CD14-positive monocyte (primary cell): ENCODE measurements at regions not wholly inside any gene's neighbourhood (a gene's known extent, or its start where the extent isn't known, plus 50 kb on each side); places are given as distances from the start of the nearest gene placed in this dataset.
A peak's percentile ranks its signal among the peaks of the same experiment; 100 is the strongest.
"Not testable (repeated sequence)": the region's sequence is repeated elsewhere in the genome, so short reads cannot be mapped to it uniquely, and the experiment has no call there.

Experiments
- DNase-seq, 3 donors: peaks; one replicate each; pipeline ENCODE4 v3.0.0-alpha.2; 2011 to 2022
- H2AFZ ChIP-seq: 2 replicates; pipeline ENCODE4 v1.6.0; 2012; ENCODE audit warnings: mild to moderate bottlenecking, low read depth, low read length, inconsistent platforms; ENCODE audit not compliant: insufficient read depth, poor library complexity, severe bottlenecking
- H3K27ac ChIP-seq, 2 donors: 1 replicate in 1 of 2; 2 replicates in 1 of 2; pipeline ENCODE4 v1.5.1; 2012 to 2013; ENCODE audit warnings: low read length in 2 of 2, control low read depth in 1 of 2, inconsistent platforms in 1 of 2, low read depth in 1 of 2, mild to moderate bottlenecking in 1 of 2
- H3K27me3 ChIP-seq, 2 donors: one replicate each; pipeline versions ENCODE4 v1.6.0 to v1.6.1; 2011 to 2013; ENCODE audit warnings: low read length in 2 of 2; ENCODE audit not compliant: control insufficient read depth in 2 of 2, insufficient read depth in 2 of 2
- H3K36me3 ChIP-seq, 2 donors: replicated peaks in 1 of 2; 1 replicate in 1 of 2; 2 replicates in 1 of 2; pipeline versions ENCODE4 v1.5.1 to v1.6.1; 2012 to 2013; ENCODE audit warnings: low read length in 2 of 2, control low read depth in 1 of 2, inconsistent platforms in 1 of 2, mild to moderate bottlenecking in 1 of 2; ENCODE audit not compliant: insufficient read depth in 2 of 2, control insufficient read depth in 1 of 2
- H3K4me1 ChIP-seq, 2 donors: 1 replicate in 1 of 2; 2 replicates in 1 of 2; pipeline versions ENCODE4 v1.5.1 to v1.6.1; 2012 to 2013; ENCODE audit warnings: low read length in 2 of 2, control low read depth in 1 of 2, inconsistent platforms in 1 of 2, mild to moderate bottlenecking in 1 of 2, moderate library complexity in 1 of 2; ENCODE audit not compliant: insufficient read depth in 2 of 2, control insufficient read depth in 1 of 2
- H3K4me2 ChIP-seq: replicated peaks from 2 replicates; pipeline ENCODE3; 2012; ENCODE audit warnings: low read length, moderate library complexity, mild to moderate bottlenecking; ENCODE audit not compliant: poor library complexity, severe bottlenecking; ENCODE audit errors: extremely low read depth
- H3K4me3 ChIP-seq, 3 experiments: fragments of 200-600 bp in 1 of 3; sonication (generic) in 1 of 3; replicated peaks in 1 of 3; 1 replicate in 2 of 3; 2 replicates in 1 of 3; pipeline ENCODE4 v1.5.1; 2011 to 2013; ENCODE audit warnings: low read length in 3 of 3, mild to moderate bottlenecking in 3 of 3, control low read depth in 2 of 3, low read depth in 2 of 3, inconsistent platforms in 1 of 3, moderate library complexity in 1 of 3
- H3K79me2 ChIP-seq: 2 replicates; pipeline ENCODE4 v1.6.0; 2012; ENCODE audit warnings: mild to moderate bottlenecking, control low read depth, inconsistent platforms, low read length, moderate library complexity; ENCODE audit not compliant: insufficient read depth
- H3K9ac ChIP-seq: 2 replicates; pipeline ENCODE4 v1.6.0; 2017; ENCODE audit warnings: low read length, mild to moderate bottlenecking; ENCODE audit not compliant: insufficient read depth, poor library complexity, severe bottlenecking
- H3K9me3 ChIP-seq, 2 donors: replicated peaks in 1 of 2; 1 replicate in 1 of 2; 2 replicates in 1 of 2; pipeline versions ENCODE4 v1.5.1 to v1.6.1; 2012 to 2013; ENCODE audit warnings: low read length in 2 of 2, control low read depth in 1 of 2; ENCODE audit not compliant: control insufficient read depth in 1 of 2, insufficient read depth in 1 of 2
- H4K20me1 ChIP-seq: 2 replicates; pipeline ENCODE4 v1.6.0; 2012; ENCODE audit warnings: mild to moderate bottlenecking, low read length, control low read depth, moderate library complexity; ENCODE audit not compliant: insufficient read depth
- H3K27ac Mint-ChIP-seq, 7 donors: one replicate each; pipeline ENCODE4 v1.8.0; 2020; ENCODE audit warnings: mild to moderate bottlenecking in 7 of 7, mixed read lengths in 7 of 7, moderate library complexity in 6 of 7, inconsistent platforms in 2 of 7
- H3K27me3 Mint-ChIP-seq, 3 donors: one replicate each; pipeline ENCODE4 v1.8.0; 2021 to 2022; ENCODE audit warnings: low read depth in 3 of 3, mild to moderate bottlenecking in 3 of 3, mixed read lengths in 3 of 3, moderate library complexity in 3 of 3, inconsistent platforms in 1 of 3
- H3K36me3 Mint-ChIP-seq, 2 donors: one replicate each; pipeline ENCODE4 v1.8.0; 2020; ENCODE audit warnings: mixed read lengths in 2 of 2, inconsistent platforms in 1 of 2, mild to moderate bottlenecking in 1 of 2
- H3K4me1 Mint-ChIP-seq: one replicate; pipeline ENCODE4 v1.8.0; 2020; ENCODE audit warnings: mild to moderate bottlenecking, mixed read lengths
- H3K4me3 Mint-ChIP-seq, 2 donors: one replicate each; pipeline ENCODE4 v1.8.0; 2020; ENCODE audit warnings: mild to moderate bottlenecking in 2 of 2, mixed read lengths in 2 of 2, moderate library complexity in 1 of 2
- H3K9me3 Mint-ChIP-seq, 7 donors: one replicate each; pipeline ENCODE4 v1.8.0; 2020 to 2022; ENCODE audit warnings: mixed read lengths in 7 of 7, mild to moderate bottlenecking in 6 of 7, moderate library complexity in 6 of 7, inconsistent platforms in 2 of 7
- WGBS: methylation state at CpG from one replicate; pipeline ENCODE4 v1.1.5; 2013; ENCODE audit warnings: missing lambda C conversion rate; ENCODE audit not compliant: insufficient coverage; 5-methylcytosine and 5-hydroxymethylcytosine counted together
- intact Hi-C, 2 donors: fragments of 100-400 bp; cut with micrococcal nuclease; formaldehyde crosslinking; loops; one replicate each; pipeline versions ENCODE4 v1.15.0 to v1.15.1; 2023
- TF ChIP-seq, protein P1 (sequence below): fragments of 200-600 bp; IDR thresholded peaks from one replicate; pipeline ENCODE4 v1.8.0; 2022; ENCODE audit warnings: antibody characterized with exemption, mild to moderate bottlenecking

DNA sequence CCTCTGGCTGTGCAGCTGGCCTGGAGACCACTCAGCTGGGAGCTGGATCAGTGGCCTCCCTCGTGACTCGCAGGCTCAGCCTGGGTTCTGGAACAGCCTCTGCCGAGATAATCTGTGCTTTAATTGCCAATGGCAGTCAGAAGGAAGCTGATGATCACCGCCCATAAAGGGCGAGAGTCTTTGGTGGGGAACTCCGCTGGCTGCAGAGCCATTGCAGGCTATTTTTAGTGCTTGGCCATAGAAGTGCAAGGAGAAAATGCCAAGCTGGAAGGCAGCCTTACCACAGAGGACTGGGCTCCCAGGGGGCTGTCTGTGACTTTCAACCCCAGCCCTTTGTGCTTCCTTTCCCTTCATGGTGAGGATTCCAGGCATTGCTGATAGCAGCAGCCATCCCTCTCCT lies 62.2 kb upstream of the TENM4 start:
- Histone ChIP-seq H2AFZ (no peak overlapping the region), H3K4me3 (no peak overlapping the region), H3K27me3 (no peaks in the 10 kb centered on the region), H4K20me1 (no peaks in the 10 kb centered on the region), H3K79me2 (no peaks in the 10 kb centered on the region), H3K9ac (no peak overlapping the region), H3K4me2 (no peak overlapping the region), H3K4me1 (no peaks in the 10 kb centered on the region), H3K27ac (no peak overlapping the region), H3K36me3 (no peaks in the 10 kb centered on the region), H3K9me3 (no peaks in the 10 kb centered on the region)
- H3K4me3 Mint-ChIP-seq = no peak overlapping the region
- TF ChIP-seq, protein P1, sequence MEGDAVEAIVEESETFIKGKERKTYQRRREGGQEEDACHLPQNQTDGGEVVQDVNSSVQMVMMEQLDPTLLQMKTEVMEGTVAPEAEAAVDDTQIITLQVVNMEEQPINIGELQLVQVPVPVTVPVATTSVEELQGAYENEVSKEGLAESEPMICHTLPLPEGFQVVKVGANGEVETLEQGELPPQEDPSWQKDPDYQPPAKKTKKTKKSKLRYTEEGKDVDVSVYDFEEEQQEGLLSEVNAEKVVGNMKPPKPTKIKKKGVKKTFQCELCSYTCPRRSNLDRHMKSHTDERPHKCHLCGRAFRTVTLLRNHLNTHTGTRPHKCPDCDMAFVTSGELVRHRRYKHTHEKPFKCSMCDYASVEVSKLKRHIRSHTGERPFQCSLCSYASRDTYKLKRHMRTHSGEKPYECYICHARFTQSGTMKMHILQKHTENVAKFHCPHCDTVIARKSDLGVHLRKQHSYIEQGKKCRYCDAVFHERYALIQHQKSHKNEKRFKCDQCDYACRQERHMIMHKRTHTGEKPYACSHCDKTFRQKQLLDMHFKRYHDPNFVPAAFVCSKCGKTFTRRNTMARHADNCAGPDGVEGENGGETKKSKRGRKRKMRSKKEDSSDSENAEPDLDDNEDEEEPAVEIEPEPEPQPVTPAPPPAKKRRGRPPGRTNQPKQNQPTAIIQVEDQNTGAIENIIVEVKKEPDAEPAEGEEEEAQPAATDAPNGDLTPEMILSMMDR = no peak
- intact Hi-C loops = no loop called here
- no peak overlapping the region for H3K27ac Mint-ChIP-seq
- peaks cover 2 to 9% (median 4%) of the 10 kb centered on the region in 3 donors for H3K27me3 Mint-ChIP-seq
- no peaks in the 10 kb centered on the region for H3K36me3 Mint-ChIP-seq
- DNase-seq = no peak
- 71% methylated on average over 6 of the region's 6 CpGs for WGBS
- peaks cover 0 to 9% (median 7%) of the 10 kb centered on the region in 7 donors for H3K9me3 Mint-ChIP-seq
- H3K4me1 Mint-ChIP-seq = no peaks in the 10 kb centered on the region

DNA sequence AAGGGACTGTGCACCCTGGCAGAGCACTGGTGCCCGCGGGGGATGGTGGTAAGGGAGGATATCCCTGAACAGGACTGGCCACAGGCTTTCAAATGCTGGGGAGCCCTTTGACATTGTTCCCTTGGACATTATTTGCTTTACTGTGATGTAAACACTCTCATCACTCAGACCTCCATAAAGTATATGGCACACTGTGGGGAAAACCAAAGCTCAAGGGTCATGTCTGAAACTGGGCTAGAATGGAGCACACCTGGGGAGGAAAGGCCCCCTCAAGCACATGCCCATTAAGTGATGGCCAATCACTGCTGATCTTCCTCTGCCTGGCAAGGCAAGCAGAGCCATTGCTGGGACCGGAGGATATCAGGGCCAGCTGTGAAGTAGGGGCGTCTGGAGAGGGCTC lies 60.9 kb upstream of the TENM4 start:
- peak overlapping the region in 1 of 7 donors; percentile 41 for H3K27ac Mint-ChIP-seq
- no peak overlapping the region for H3K4me3 ChIP-seq
- no peaks in the 10 kb centered on the region for H3K27me3 ChIP-seq
- no CpG with 5 or more reads among the region's 4 CpGs for WGBS
- H3K4me2 ChIP-seq = no peak overlapping the region
- H3K4me1 ChIP-seq = no peaks in the 10 kb centered on the region
- peaks cover 0 to 2% of the 10 kb centered on the region in 2 donors for H3K9me3 ChIP-seq
- H4K20me1 ChIP-seq = no peaks in the 10 kb centered on the region
- intact Hi-C loops = no loop called here
- TF ChIP-seq, protein P1 = no peak
- no peaks in the 10 kb centered on the region for H3K79me2 ChIP-seq
- no peak overlapping the region for H3K4me3 Mint-ChIP-seq
- no peak for DNase-seq
- no peak overlapping the region for H2AFZ ChIP-seq
- H3K4me1 Mint-ChIP-seq = no peaks in the 10 kb centered on the region
- H3K9ac ChIP-seq = no peak overlapping the region
- H3K36me3 Mint-ChIP-seq = no peaks in the 10 kb centered on the region
- no peaks in the 10 kb centered on the region for H3K36me3 ChIP-seq
- H3K27me3 Mint-ChIP-seq = peaks cover 2 to 11% (median 4%) of the 10 kb centered on the region in 3 donors
- peaks cover 1 to 14% (median 6%) of the 10 kb centered on the region in 7 donors for H3K9me3 Mint-ChIP-seq
- H3K27ac ChIP-seq = no peak overlapping the region

DNA sequence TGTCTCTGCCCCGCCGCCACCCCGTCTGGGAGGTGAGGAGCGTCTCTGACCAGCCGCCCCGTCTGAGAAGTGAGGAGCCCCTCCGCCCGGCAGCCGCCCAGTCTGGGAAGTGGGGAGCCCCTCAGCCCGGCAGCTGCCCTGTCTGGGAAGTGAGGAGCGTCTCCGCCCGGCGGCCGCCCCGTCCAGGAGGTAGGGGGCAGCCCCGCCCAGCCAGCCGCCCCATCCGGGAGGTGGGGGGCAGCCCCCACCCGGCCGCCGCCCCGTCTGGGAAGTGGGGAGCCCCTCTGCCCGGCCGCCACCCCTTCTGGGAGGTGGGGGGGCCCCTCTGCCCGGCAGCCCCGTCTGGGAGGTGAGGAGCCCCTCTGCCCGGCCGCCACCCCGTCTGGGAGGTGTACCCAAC lies 59.1 kb upstream of the TENM4 start:
- H3K4me1 Mint-ChIP-seq, H3K79me2 ChIP-seq, H3K4me1 ChIP-seq, H4K20me1 ChIP-seq, H3K27ac Mint-ChIP-seq, H2AFZ ChIP-seq, H3K9me3 ChIP-seq, H3K4me3 ChIP-seq, H3K27ac ChIP-seq, H3K27me3 ChIP-seq, H3K4me2 ChIP-seq, H3K36me3 Mint-ChIP-seq, H3K4me3 Mint-ChIP-seq, H3K36me3 ChIP-seq, H3K9ac ChIP-seq, DNase-seq: not testable (repeated sequence)
- WGBS = 95% methylated on average over 11 of the region's 30 CpGs
- H3K9me3 Mint-ChIP-seq = peaks cover 1 to 14% (median 6%) of the 10 kb centered on the region in 7 donors
- H3K27me3 Mint-ChIP-seq = peaks cover 0 to 11% (median 1%) of the 10 kb centered on the region in 3 donors
- intact Hi-C loops = loop anchor here (10.0 kb wide), 2 partner anchors 95 to 855 kb away; no protein-coding TSS in a partner anchor
